Neuronal stem cell (in vitro differentiated cells): ENCODE measurements at regions not wholly inside any gene's neighbourhood (a gene's known extent, or its start where the extent isn't known, plus 50 kb on each side); places are given as distances from the start of the nearest gene placed in this dataset.

ENCODE experiments used
- DNase-seq: peaks from one replicate; pipeline ENCODE4 v3.0.0-alpha.2; 2013; ENCODE audit warnings: low spot score
- H2AFZ ChIP-seq: one replicate; pipeline ENCODE4 v1.6.1; 2013; ENCODE audit warnings: mild to moderate bottlenecking, low read length, inconsistent platforms
- H2AK5ac ChIP-seq: 2 replicates; pipeline ENCODE4 v1.6.1; 2013; ENCODE audit warnings: low read depth, mild to moderate bottlenecking, inconsistent platforms, low read length, moderate library complexity, mixed read lengths
- H2BK120ac ChIP-seq: 2 replicates; pipeline ENCODE4 v1.6.1; 2013; ENCODE audit warnings: low read depth, mild to moderate bottlenecking, inconsistent platforms, low read length, moderate library complexity, mixed read lengths
- H2BK12ac ChIP-seq: one replicate; pipeline ENCODE4 v1.6.1; 2013; ENCODE audit warnings: low read length, inconsistent platforms
- H2BK15ac ChIP-seq: 2 replicates; pipeline ENCODE4 v1.6.1; 2013; ENCODE audit warnings: mild to moderate bottlenecking, low read length, inconsistent platforms, mixed read lengths
- H2BK5ac ChIP-seq: one replicate; pipeline ENCODE4 v1.6.1; 2013; ENCODE audit warnings: inconsistent platforms, mild to moderate bottlenecking, low read length, moderate library complexity
- H3K14ac ChIP-seq: one replicate; pipeline ENCODE4 v1.6.1; 2013; ENCODE audit warnings: low read length, inconsistent platforms
- H3K18ac ChIP-seq: 2 replicates; pipeline ENCODE4 v1.6.1; 2013; ENCODE audit warnings: low read length, inconsistent platforms
- H3K23ac ChIP-seq: 2 replicates; pipeline ENCODE4 v1.6.1; 2013; ENCODE audit warnings: low read depth, mild to moderate bottlenecking, mixed read lengths, low read length, inconsistent platforms; ENCODE audit not compliant: poor library complexity
- H3K27ac ChIP-seq: replicated peaks from 3 replicates; pipeline ENCODE4 v1.5.1; 2013; ENCODE audit warnings: low read length, inconsistent platforms
- H3K27me3 ChIP-seq, 3 experiments: 2 replicates each; pipeline ENCODE4 v1.6.1; 2013; ENCODE audit warnings: low read length in 3 of 3, mild to moderate bottlenecking in 2 of 3, inconsistent platforms in 1 of 3, low read depth in 1 of 3, mixed read lengths in 1 of 3, moderate library complexity in 1 of 3; ENCODE audit not compliant: control insufficient read depth in 3 of 3, insufficient read depth in 3 of 3
- H3K36me3 ChIP-seq, 2 donors: replicated peaks in 1 of 2; 2 replicates each; pipeline ENCODE4 v1.6.1; 2013; ENCODE audit warnings: low read length in 2 of 2; ENCODE audit not compliant: control insufficient read depth in 2 of 2, insufficient read depth in 2 of 2
- H3K4ac ChIP-seq: 2 replicates; pipeline ENCODE4 v1.6.1; 2013; ENCODE audit warnings: inconsistent platforms, mild to moderate bottlenecking, low read length, moderate library complexity
- H3K4me1 ChIP-seq, 2 donors: 1 replicate in 1 of 2; 2 replicates in 1 of 2; pipeline ENCODE4 v1.6.1; 2013; ENCODE audit warnings: low read length in 2 of 2, low read depth in 1 of 2; ENCODE audit not compliant: control insufficient read depth in 2 of 2, insufficient read depth in 1 of 2
- H3K4me2 ChIP-seq: one replicate; pipeline ENCODE4 v1.6.1; 2013; ENCODE audit warnings: mild to moderate bottlenecking, low read length, inconsistent platforms; ENCODE audit not compliant: insufficient read depth, poor library complexity, severe bottlenecking
- H3K4me3 ChIP-seq, 2 donors: 2 replicates each; pipeline ENCODE4 v1.5.1; 2013; ENCODE audit warnings: low read length in 2 of 2, mild to moderate bottlenecking in 2 of 2, inconsistent platforms in 1 of 2, moderate library complexity in 1 of 2
- H3K79me1 ChIP-seq: one replicate; pipeline ENCODE4 v1.6.1; 2013; ENCODE audit warnings: low read depth, mild to moderate bottlenecking, inconsistent platforms, low read length, moderate library complexity
- H3K9ac ChIP-seq: one replicate; pipeline ENCODE4 v1.6.1; 2013; ENCODE audit warnings: mild to moderate bottlenecking, low read depth, low read length, inconsistent platforms; ENCODE audit not compliant: poor library complexity
- H3K9me3 ChIP-seq, 2 donors: replicated peaks in 1 of 2; 2 replicates each; pipeline versions ENCODE3 to v1.6.1; 2013; ENCODE audit warnings: low read length in 2 of 2, mild to moderate bottlenecking in 2 of 2, inconsistent platforms in 1 of 2, low read depth in 1 of 2, mixed read lengths in 1 of 2, moderate library complexity in 1 of 2; ENCODE audit not compliant: control insufficient read depth in 2 of 2, insufficient read depth in 1 of 2
- H4K8ac ChIP-seq: one replicate; pipeline ENCODE4 v1.6.1; 2013; ENCODE audit warnings: low read depth, mild to moderate bottlenecking, inconsistent platforms, low read length, moderate library complexity
- H4K91ac ChIP-seq: one replicate; pipeline ENCODE4 v1.6.1; 2013; ENCODE audit warnings: low read length, low read depth, mild to moderate bottlenecking, inconsistent platforms; ENCODE audit not compliant: poor library complexity
- WGBS, 2 donors: extraction: QIAGEN DNeasy Blood & Tissue Kit; methylation state at CpG; one replicate each; pipeline ENCODE4 v1.1.7; 2013; ENCODE audit warnings: missing lambda C conversion rate in 2 of 2, mixed read lengths in 1 of 2; ENCODE audit not compliant: insufficient read length in 2 of 2, insufficient replicate concordance in 1 of 2; ENCODE audit errors: extremely low coverage in 2 of 2; 5-methylcytosine and 5-hydroxymethylcytosine counted together

DNA sequence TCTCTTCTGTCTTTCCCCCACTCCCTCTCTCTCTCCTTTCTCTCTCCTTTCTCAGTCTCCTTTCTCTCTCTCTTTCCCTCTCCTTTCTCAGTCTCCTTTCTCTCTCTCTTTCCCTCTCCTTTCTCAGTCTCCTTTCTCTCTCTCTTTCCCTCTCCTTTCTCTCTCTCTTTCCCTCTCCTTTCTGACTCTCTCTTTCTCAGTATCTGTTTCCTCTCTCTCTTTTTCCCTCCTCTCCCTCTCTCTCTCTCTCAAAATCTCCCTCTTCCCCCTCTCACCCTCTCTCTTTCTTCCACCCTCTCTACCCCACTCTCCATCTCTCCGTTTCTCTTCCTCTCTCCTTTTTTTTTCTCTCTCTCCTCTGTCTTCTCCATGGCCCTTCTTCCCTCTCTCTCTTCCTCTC lies 258.8 kb downstream of the ASMT start:
- Histone ChIP-seq H3K27me3 (peaks cover 0 to 3% (median 0%) of the 10 kb centered on the region in 3 experiments), H3K18ac (no peak overlapping the region), H2BK5ac (no peak overlapping the region), H2AFZ (no peak overlapping the region), H3K4me3 (no peak overlapping the region), H2BK12ac (no peak overlapping the region), H3K36me3 (no peaks in the 10 kb centered on the region), H3K4me1 (no peaks in the 10 kb centered on the region), H3K4ac (no peak overlapping the region), H2BK120ac (no peak overlapping the region), H3K9me3 (no peaks in the 10 kb centered on the region), H3K79me1 (no peaks in the 10 kb centered on the region), H4K91ac (no peak overlapping the region), H3K9ac (no peak overlapping the region), H4K8ac (no peak overlapping the region), H3K23ac (no peak overlapping the region), H3K14ac (no peak overlapping the region), H2BK15ac (no peak overlapping the region), H3K27ac (no peak overlapping the region), H3K4me2 (no peak overlapping the region), H2AK5ac (no peak overlapping the region)
- 100% methylated on average over 1 of the region's 1 CpG for WGBS, 2 donors
- DNase-seq, result no peak

DNA sequence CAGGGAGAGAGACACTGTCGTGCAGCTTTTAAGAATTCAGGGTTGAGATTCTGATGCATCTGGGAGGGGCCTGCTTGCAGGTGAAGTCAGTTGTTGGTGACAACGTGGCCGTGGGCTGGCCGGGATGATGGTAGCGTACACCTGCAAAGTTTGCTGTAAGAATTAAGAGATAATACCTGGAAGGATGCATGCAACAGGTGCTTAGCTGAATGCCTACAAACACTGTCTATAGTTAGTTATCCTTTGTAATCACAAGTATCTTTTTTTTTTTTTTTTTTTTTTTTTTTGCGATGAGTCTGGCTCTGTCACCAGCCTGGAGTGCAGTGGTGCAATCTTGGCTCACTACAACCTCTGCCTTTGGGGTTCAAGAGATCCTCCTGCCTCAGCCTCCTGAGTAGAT lies 259.6 kb downstream of the ASMT start:
- Histone ChIP-seq H3K4me3 (no peak overlapping the region), H3K79me1 (no peaks in the 10 kb centered on the region), H3K9me3 (no peaks in the 10 kb centered on the region), H2BK120ac (no peak overlapping the region), H3K36me3 (no peaks in the 10 kb centered on the region), H3K9ac (no peak overlapping the region), H2AFZ (no peak overlapping the region), H3K4me1 (no peaks in the 10 kb centered on the region), H2BK15ac (no peak overlapping the region), H3K4me2 (no peak overlapping the region), H3K14ac (no peak overlapping the region), H3K27me3 (peaks cover 0 to 3% (median 0%) of the 10 kb centered on the region in 3 experiments), H3K23ac (no peak overlapping the region), H4K8ac (no peak overlapping the region), H2AK5ac (no peak overlapping the region), H2BK12ac (no peak overlapping the region), H3K4ac (no peak overlapping the region), H3K18ac (peak overlapping the region; percentile 5), H2BK5ac (no peak overlapping the region), H3K27ac (no peak overlapping the region), H4K91ac (no peak overlapping the region)
- no CpG with 5 or more reads among the region's 6 CpGs for WGBS, 2 donors
- DNase-seq, result no peak

DNA sequence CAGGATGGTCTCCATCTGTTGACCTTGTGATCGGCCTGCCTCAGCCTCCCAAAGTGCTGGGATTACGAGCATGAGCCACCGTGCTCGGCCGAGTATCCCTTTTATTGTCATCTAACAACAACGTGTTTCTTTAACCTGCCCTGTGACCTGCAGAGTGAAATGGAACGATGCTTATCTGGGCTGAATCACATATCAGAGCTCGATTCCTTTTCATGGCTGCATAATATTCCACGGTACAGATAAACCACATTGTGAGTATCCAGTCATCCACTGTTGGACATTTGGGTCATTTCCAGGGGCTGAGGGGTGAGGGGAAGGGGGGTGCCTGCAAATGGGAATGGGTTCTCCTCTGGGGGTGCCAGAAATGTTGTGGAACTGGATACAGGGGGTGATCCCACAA lies 260.0 kb downstream of the ASMT start:
- H4K91ac ChIP-seq, result no peak overlapping the region
- no peak for DNase-seq
- H3K18ac ChIP-seq, result no peak overlapping the region
- H3K79me1 ChIP-seq, result no peaks in the 10 kb centered on the region
- H2AK5ac ChIP-seq, result no peak overlapping the region
- H2AFZ ChIP-seq, result no peak overlapping the region
- no CpG with 5 or more reads among the region's 9 CpGs for WGBS, 2 donors
- no peak overlapping the region for H2BK120ac ChIP-seq
- no peak overlapping the region for H2BK12ac ChIP-seq
- no peak overlapping the region for H3K4me3 ChIP-seq
- H3K9ac ChIP-seq, result no peak overlapping the region
- peaks cover 0 to 3% (median 0%) of the 10 kb centered on the region in 3 experiments for H3K27me3 ChIP-seq
- no peak overlapping the region for H3K27ac ChIP-seq
- H3K4ac ChIP-seq, result no peak overlapping the region
- H2BK5ac ChIP-seq, result no peak overlapping the region
- no peak overlapping the region for H4K8ac ChIP-seq
- no peak overlapping the region for H3K4me2 ChIP-seq
- no peak overlapping the region for H3K14ac ChIP-seq
- no peaks in the 10 kb centered on the region for H3K9me3 ChIP-seq
- H3K23ac ChIP-seq, result no peak overlapping the region
- no peaks in the 10 kb centered on the region for H3K4me1 ChIP-seq
- no peaks in the 10 kb centered on the region for H3K36me3 ChIP-seq
- no peak overlapping the region for H2BK15ac ChIP-seq

DNA sequence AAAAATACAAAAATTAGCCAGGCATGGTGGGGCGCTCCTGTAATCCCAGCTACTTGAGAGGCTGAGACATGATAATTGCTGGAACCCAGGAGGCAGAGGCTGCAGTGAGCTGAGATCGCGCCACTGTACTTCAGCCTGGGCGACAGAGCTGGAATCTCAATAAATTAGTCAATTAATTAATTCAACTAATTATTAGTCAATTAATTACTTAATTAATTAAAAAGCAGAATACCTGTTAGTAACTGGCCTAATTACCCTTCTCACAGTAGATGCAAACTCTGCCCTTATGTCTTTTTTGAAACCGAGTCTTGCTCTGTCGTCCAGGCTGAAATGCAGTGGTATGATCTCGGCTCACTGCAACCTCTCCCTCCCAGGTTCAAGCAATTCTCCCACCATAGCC lies 261.2 kb downstream of the ASMT start:
- no peak overlapping the region for H3K9ac ChIP-seq
- H4K8ac ChIP-seq, result no peak overlapping the region
- H3K14ac ChIP-seq, result no peak overlapping the region
- H3K79me1 ChIP-seq, result no peaks in the 10 kb centered on the region
- H3K23ac ChIP-seq, result no peak overlapping the region
- H3K36me3 ChIP-seq, result no peaks in the 10 kb centered on the region
- H4K91ac ChIP-seq, result no peak overlapping the region
- H2BK12ac ChIP-seq, result no peak overlapping the region
- H2BK15ac ChIP-seq, result no peak overlapping the region
- H2BK5ac ChIP-seq, result no peak overlapping the region
- no peak overlapping the region for H2BK120ac ChIP-seq
- H3K27me3 ChIP-seq, result peaks cover 0 to 3% (median 0%) of the 10 kb centered on the region in 3 experiments
- no peak overlapping the region for H2AK5ac ChIP-seq
- no peak for DNase-seq
- H3K4me1 ChIP-seq, result no peaks in the 10 kb centered on the region
- no peaks in the 10 kb centered on the region for H3K9me3 ChIP-seq
- no peak overlapping the region for H3K4me2 ChIP-seq
- WGBS, 2 donors, result no CpG with 5 or more reads among the region's 7 CpGs
- no peak overlapping the region for H3K27ac ChIP-seq
- no peak overlapping the region for H3K4ac ChIP-seq
- no peak overlapping the region for H2AFZ ChIP-seq
- H3K18ac ChIP-seq, result no peak overlapping the region
- H3K4me3 ChIP-seq, result no peak overlapping the region
